Ishikawa (cell line): ENCODE measurements at regions not wholly inside any gene's neighbourhood (a gene's known extent, or its start where the extent isn't known, plus 50 kb on each side); places are given as distances from the start of the nearest gene placed in this dataset.

ENCODE experiments used
- CEBPB ChIP-seq: IDR thresholded peaks from 2 replicates; pipeline ENCODE4 v1.6.1; 2012
- CREB1 ChIP-seq: IDR thresholded peaks from 2 replicates; pipeline ENCODE4 v1.6.1; 2012; ENCODE audit warnings: low read depth
- EGR1 ChIP-seq: IDR thresholded peaks from 2 replicates; pipeline ENCODE4 v1.6.1; 2012
- EP300 ChIP-seq: IDR thresholded peaks from 2 replicates; pipeline ENCODE4 v1.6.1; 2012; ENCODE audit warnings: borderline replicate concordance
- FOXM1 ChIP-seq: IDR thresholded peaks from 2 replicates; pipeline ENCODE4 v1.6.1; 2012; ENCODE audit warnings: low read depth, borderline replicate concordance
- MAX ChIP-seq: IDR thresholded peaks from 2 replicates; pipeline ENCODE4 v1.6.1; 2012
- NFIC ChIP-seq: IDR thresholded peaks from 2 replicates; pipeline ENCODE4 v1.6.1; 2012
- RAD21 ChIP-seq: IDR thresholded peaks from 2 replicates; pipeline ENCODE4 v1.6.1; 2012; ENCODE audit warnings: low read depth
- REST ChIP-seq: IDR thresholded peaks from 2 replicates; pipeline ENCODE4 v1.6.1; 2012; ENCODE audit warnings: low read depth, mild to moderate bottlenecking
- TAF1 ChIP-seq: IDR thresholded peaks from 2 replicates; pipeline ENCODE4 v1.6.1; 2012; ENCODE audit warnings: low read depth, mild to moderate bottlenecking
- TCF12 ChIP-seq: IDR thresholded peaks from 2 replicates; pipeline ENCODE4 v1.6.1; 2012; ENCODE audit warnings: low read depth
- TEAD4 ChIP-seq: IDR thresholded peaks from 2 replicates; pipeline ENCODE4 v1.6.1; 2012
- USF1 ChIP-seq: IDR thresholded peaks from 2 replicates; pipeline ENCODE4 v1.6.1; 2012
- YY1 ChIP-seq: IDR thresholded peaks from 2 replicates; pipeline ENCODE4 v1.6.1; 2012; ENCODE audit warnings: low read depth
- ZBTB7A ChIP-seq: IDR thresholded peaks from 2 replicates; pipeline ENCODE4 v1.6.1; 2012; ENCODE audit warnings: low read depth

GRCh38 chrX:40984962-40985361 lies 100.3 kb upstream of the USP9X start:
- TF ChIP-seq ZBTB7A (no peak), YY1 (no peak), REST (no peak), EGR1 (no peak), USF1 (no peak), TCF12 (no peak), CREB1 (no peak), TEAD4 (no peak), TAF1 (no peak), EP300 (no peak), NFIC (no peak), CEBPB (no peak), FOXM1 (no peak), MAX (no peak), RAD21 (no peak)

GRCh38 chrX:40987413-40987812 lies 97.8 kb upstream of the USP9X start:
- TF ChIP-seq RAD21 (no peak), EGR1 (no peak), ZBTB7A (no peak), CEBPB (no peak), YY1 (no peak), FOXM1 (no peak), NFIC (no peak), TCF12 (no peak), TEAD4 (no peak), EP300 (no peak), MAX (no peak), TAF1 (no peak), CREB1 (no peak), USF1 (no peak), REST (no peak)

- no peak for TF ChIP-seq FOXM1
- TF ChIP-seq TAF1: no peak
- no peak for TF ChIP-seq TCF12
These were observed 97.1 kb upstream of the USP9X start for GRCh38 chrX:40988100-40988499.

- TF ChIP-seq USF1 (peak; percentile 91), ZBTB7A (no peak), CEBPB (no peak), REST (no peak), YY1 (peak; percentile 83), MAX (no peak)
These were observed 88.2 kb upstream of the USP9X start for GRCh38 chrX:40996886-40997530.
